Ascending aorta (tissue), 2 donors: ENCODE measurements at regions not wholly inside any gene's neighbourhood (a gene's known extent, or its start where the extent isn't known, plus 50 kb on each side); places are given as distances from the start of the nearest gene placed in this dataset.

Experiments
- DNase-seq, 2 donors: peaks; one replicate each; pipeline ENCODE4 v3.0.0-alpha.2; 2019; ENCODE audit warnings: low spot score in 2 of 2
- H3K27ac ChIP-seq, 2 donors: fragments of 200-600 bp; sonication (generic); one replicate each; pipeline ENCODE4 v1.5.1; 2016 to 2017; ENCODE audit warnings: mild to moderate bottlenecking in 1 of 2
- H3K27me3 ChIP-seq: fragments of 200-600 bp; sonication (generic); one replicate; pipeline ENCODE4 v1.5.1; 2017
- H3K36me3 ChIP-seq, 2 donors: fragments of 200-600 bp; sonication (generic); one replicate each; pipeline ENCODE4 v1.5.1; 2016
- H3K4me1 ChIP-seq, 2 donors: fragments of 200-600 bp; sonication (generic); one replicate each; pipeline ENCODE4 v1.5.1; 2016 to 2017; ENCODE audit warnings: mild to moderate bottlenecking in 1 of 2
- H3K4me3 ChIP-seq, 2 donors: fragments of 200-600 bp; sonication (generic); one replicate each; pipeline ENCODE4 v1.5.1; 2016 to 2017; ENCODE audit warnings: mild to moderate bottlenecking in 1 of 2
- H3K9me3 ChIP-seq, 2 donors: fragments of 200-600 bp; sonication (generic); one replicate each; pipeline ENCODE4 v1.5.1; 2016
- CTCF ChIP-seq, 3 experiments: fragments of 200-600 bp in 2 of 3; fragments of 450-650 bp in 1 of 3; sonication (generic) in 2 of 3; IDR thresholded peaks; one replicate each; pipeline ENCODE4 v1.5.1; 2016 to 2019; ENCODE audit warnings: antibody characterized with exemption in 3 of 3, mild to moderate bottlenecking in 1 of 3, moderate library complexity in 1 of 3
- intact Hi-C: fragments of 100-400 bp; cut with DNase I; formaldehyde crosslinking; loops from one replicate; pipeline ENCODE4 v1.15.1; 2023

- Histone ChIP-seq H3K4me1 (no peaks in the 10 kb centered on the region), H3K27ac (no peak overlapping the region), H3K4me3 (no peak overlapping the region), H3K9me3 (no peaks in the 10 kb centered on the region), H3K27me3 (no peaks in the 10 kb centered on the region), H3K36me3 (no peaks in the 10 kb centered on the region)
- intact Hi-C loops = no loop called here
- no peak for TF ChIP-seq CTCF (IDR thresholded peaks at IDR 0.05)
- DNase-seq = no peak
Measured at GRCh38 chr2:52779446-52779845, 988.2 kb upstream of the CHAC2 start.

GRCh38 chr2:52776571-52776970 lies 991.0 kb upstream of the CHAC2 start:
- intact Hi-C loops = no loop called here
- H3K9me3 ChIP-seq = no peaks in the 10 kb centered on the region
- H3K36me3 ChIP-seq = no peaks in the 10 kb centered on the region
- no peaks in the 10 kb centered on the region for H3K4me1 ChIP-seq
- TF ChIP-seq CTCF (IDR thresholded peaks at IDR 0.05) = no peak
- DNase-seq = no peak
- no peak overlapping the region for H3K27ac ChIP-seq
- H3K27me3 ChIP-seq = no peaks in the 10 kb centered on the region
- no peak overlapping the region for H3K4me3 ChIP-seq

- no peak overlapping the region for H3K4me3 ChIP-seq
- no peaks in the 10 kb centered on the region for H3K9me3 ChIP-seq
- intact Hi-C loops = no loop called here
- H3K36me3 ChIP-seq = no peaks in the 10 kb centered on the region
- H3K27ac ChIP-seq = no peak overlapping the region
- no peaks in the 10 kb centered on the region for H3K4me1 ChIP-seq
- DNase-seq = no peak
- H3K27me3 ChIP-seq = no peaks in the 10 kb centered on the region
- no peak for TF ChIP-seq CTCF (IDR thresholded peaks at IDR 0.05)
Measured at GRCh38 chr2:52775674-52776073, 991.9 kb upstream of the CHAC2 start.

GRCh38 chr2:52765735-52766134 lies 1001.9 kb upstream of the CHAC2 start:
- Histone ChIP-seq H3K4me1 (no peaks in the 10 kb centered on the region), H3K9me3 (no peaks in the 10 kb centered on the region), H3K27me3 (no peaks in the 10 kb centered on the region), H3K36me3 (no peaks in the 10 kb centered on the region), H3K4me3 (no peak overlapping the region), H3K27ac (no peak overlapping the region)
- intact Hi-C loops = no loop called here
- no peak for DNase-seq
- no peak for TF ChIP-seq CTCF (IDR thresholded peaks at IDR 0.05)

- TF ChIP-seq CTCF (IDR thresholded peaks at IDR 0.05) = no peak
- Histone ChIP-seq H3K9me3 (no peaks in the 10 kb centered on the region), H3K27me3 (no peaks in the 10 kb centered on the region), H3K27ac (no peak overlapping the region), H3K4me3 (no peak overlapping the region), H3K36me3 (no peaks in the 10 kb centered on the region), H3K4me1 (no peaks in the 10 kb centered on the region)
- intact Hi-C loops = no loop called here
- no peak for DNase-seq
Measured at GRCh38 chr2:52749764-52750163, 1017.8 kb upstream of the CHAC2 start.

- H3K27ac ChIP-seq = no peak overlapping the region
- no peaks in the 10 kb centered on the region for H3K9me3 ChIP-seq
- TF ChIP-seq CTCF (IDR thresholded peaks at IDR 0.05) = no peak
- no peak for DNase-seq
- intact Hi-C loops = no loop called here
- no peak overlapping the region for H3K4me3 ChIP-seq
- no peaks in the 10 kb centered on the region for H3K27me3 ChIP-seq
- H3K36me3 ChIP-seq = no peaks in the 10 kb centered on the region
- H3K4me1 ChIP-seq = no peaks in the 10 kb centered on the region
Measured at GRCh38 chr2:52745144-52745543, 1022.5 kb upstream of the CHAC2 start.
